Fibroblast of peridontal ligament (primary cell): ENCODE measurements at regions not wholly inside any gene's neighbourhood (a gene's known extent, or its start where the extent isn't known, plus 50 kb on each side); places are given as distances from the start of the nearest gene placed in this dataset.

Experiments used
- DNase-seq: peaks from one replicate; pipeline ENCODE4 v3.0.0-alpha.2; 2010; ENCODE audit errors: extremely low read depth

GRCh38 chr10:30256084-30256483 lies 93.0 kb downstream of the MTPAP start:
- DNase-seq = no peak

- peak; percentile 52 for DNase-seq
These were observed 94.2 kb downstream of the MTPAP start for GRCh38 chr10:30254926-30255325.

- no peak for DNase-seq
These were observed 100.3 kb downstream of the MTPAP start for GRCh38 chr10:30248728-30249127.

- DNase-seq = no peak
These were observed 101.4 kb downstream of the MTPAP start for GRCh38 chr10:30247704-30248103.

- no peak for DNase-seq
These were observed 107.5 kb downstream of the MTPAP start for GRCh38 chr10:30241422-30242110.

- no peak for DNase-seq
These were observed 110.2 kb downstream of the MTPAP start for GRCh38 chr10:30238836-30239235.

- no peak for DNase-seq
These were observed 115.7 kb downstream of the MTPAP start for GRCh38 chr10:30233186-30233959.

- no peak for DNase-seq
These were observed 117.4 kb downstream of the MTPAP start for GRCh38 chr10:30231709-30232108.

GRCh38 chr10:30231071-30231652 lies 117.9 kb downstream of the MTPAP start:
- no peak for DNase-seq

- no peak for DNase-seq
These were observed 119.5 kb downstream of the MTPAP start for GRCh38 chr10:30229536-30229935.

- DNase-seq = peak; percentile 35
These were observed 120.6 kb downstream of the MTPAP start for GRCh38 chr10:30228417-30229036.

- DNase-seq = no peak
These were observed 121.6 kb downstream of the MTPAP start for GRCh38 chr10:30227481-30227880.

GRCh38 chr10:30219971-30220751 lies 128.9 kb downstream of the MTPAP start:
- peak; percentile 62 for DNase-seq

- no peak for DNase-seq
These were observed 132.3 kb downstream of the MTPAP start for GRCh38 chr10:30216821-30217220.

GRCh38 chr10:30215623-30216022 lies 133.5 kb downstream of the MTPAP start:
- peak; percentile 40 for DNase-seq

GRCh38 chr10:30215141-30215540 lies 133.9 kb downstream of the MTPAP start:
- no peak for DNase-seq

- DNase-seq = no peak
These were observed 138.8 kb downstream of the MTPAP start for GRCh38 chr10:30210296-30210695.

GRCh38 chr10:30208330-30208729 lies 140.7 kb downstream of the MTPAP start:
- no peak for DNase-seq

GRCh38 chr10:30207485-30208052 lies 141.5 kb downstream of the MTPAP start:
- no peak for DNase-seq

- no peak for DNase-seq
These were observed 140.6 kb upstream of the JCAD start for GRCh38 chr10:30200017-30200415.

- no peak for DNase-seq
These were observed 140.1 kb upstream of the JCAD start for GRCh38 chr10:30199376-30200016.
